GM19023 (cell line): ENCODE measurements at regions not wholly inside any gene's neighbourhood (a gene's known extent, or its start where the extent isn't known, plus 50 kb on each side); places are given as distances from the start of the nearest gene placed in this dataset.
"Not testable (repeated sequence)": the region's sequence is repeated elsewhere in the genome, so short reads cannot be mapped to it uniquely, and the experiment has no call there.

Source experiments
- ATAC-seq: cut with Tn5 transposase; IDR thresholded peaks from one replicate; pipeline ENCODE4 v1.9.1; 2021; ENCODE audit warnings: mild to moderate bottlenecking, moderate library complexity; ENCODE audit not compliant: unreplicated experiment

- ATAC-seq: no peak
Observed at GRCh38 chr6:125354649-125355048, 52.9 kb upstream of the HDDC2 start.

- peak; percentile 60 for ATAC-seq
Observed at GRCh38 chr6:125356884-125357283, 55.1 kb upstream of the HDDC2 start.

GRCh38 chr6:125357515-125358256, 55.9 kb upstream of the HDDC2 start:
- ATAC-seq: peak; percentile 77

- ATAC-seq: no peak
Observed at GRCh38 chr6:125358898-125359297, 57.1 kb upstream of the HDDC2 start.

GRCh38 chr6:125361868-125362267, 60.1 kb upstream of the HDDC2 start:
- ATAC-seq: no peak

GRCh38 chr6:125363039-125363823, 61.5 kb upstream of the HDDC2 start:
- no peak for ATAC-seq

- no peak for ATAC-seq
Observed at GRCh38 chr6:125363824-125364165, 62.0 kb upstream of the HDDC2 start.

GRCh38 chr6:125365230-125365629, 63.5 kb upstream of the HDDC2 start:
- ATAC-seq: no peak

- no peak for ATAC-seq
Observed at GRCh38 chr6:125367036-125367782, 65.4 kb upstream of the HDDC2 start.

- ATAC-seq: no peak
Observed at GRCh38 chr6:125370343-125370742, 68.6 kb upstream of the HDDC2 start.

GRCh38 chr6:125375013-125375412, 73.2 kb upstream of the HDDC2 start:
- no peak for ATAC-seq

- no peak for ATAC-seq
Observed at GRCh38 chr6:125375821-125376220, 74.1 kb upstream of the HDDC2 start.

GRCh38 chr6:125377621-125378020, 75.9 kb upstream of the HDDC2 start:
- no peak for ATAC-seq

- no peak for ATAC-seq
Observed at GRCh38 chr6:125379174-125379573, 77.4 kb upstream of the HDDC2 start.

GRCh38 chr6:125380474-125380873, 78.7 kb upstream of the HDDC2 start:
- no peak for ATAC-seq

GRCh38 chr6:125386337-125386736, 84.6 kb upstream of the HDDC2 start:
- not testable (repeated sequence) for ATAC-seq

- no peak for ATAC-seq
Observed at GRCh38 chr6:125392682-125393081, 90.9 kb upstream of the HDDC2 start.

- peak; percentile 52 for ATAC-seq
Observed at GRCh38 chr6:125393449-125393858, 91.7 kb upstream of the HDDC2 start.

GRCh38 chr6:125406741-125407140, 105.0 kb upstream of the HDDC2 start:
- ATAC-seq: no peak

GRCh38 chr6:125414507-125414906, 112.7 kb upstream of the HDDC2 start:
- ATAC-seq: no peak

GRCh38 chr6:125415913-125416312, 114.1 kb upstream of the HDDC2 start:
- ATAC-seq: no peak

GRCh38 chr6:125421836-125422235, 120.1 kb upstream of the HDDC2 start:
- ATAC-seq: no peak
